AG04450 (cell line): ENCODE measurements at regions not wholly inside any gene's neighbourhood (a gene's known extent, or its start where the extent isn't known, plus 50 kb on each side); places are given as distances from the start of the nearest gene placed in this dataset.

Experiments used
- CTCF ChIA-PET: fragments of 300-600, 350-600 bp; formaldehyde crosslinking; extraction: SDS; loops from one replicate; lab custom pipeline; 2022; ENCODE audit warnings: antibody characterized with exemption, inconsistent platforms; lab: Charles Lee
- POLR2A ChIA-PET: fragments of 350-600 bp; formaldehyde crosslinking; extraction: SDS; loops from one replicate; lab custom pipeline; 2021; ENCODE audit warnings: antibody characterized with exemption, inconsistent platforms; lab: Yijun Ruan, JAX
- DNase-seq: peaks from one replicate; pipeline ENCODE4 v3.0.0-alpha.2; 2011; ENCODE audit warnings: low read depth, low spot score
- H3K27ac ChIP-seq: one replicate; pipeline ENCODE4 v1.5.1; 2012; ENCODE audit warnings: low read depth, low read length, control low read depth
- H3K27me3 ChIP-seq: one replicate; pipeline ENCODE4 v1.6.0; 2012; ENCODE audit warnings: low read length; ENCODE audit not compliant: control insufficient read depth, insufficient read depth
- H3K4me3 ChIP-seq: 2 replicates; pipeline ENCODE4 v1.5.1; 2011; ENCODE audit warnings: mild to moderate bottlenecking, low read depth, low read length, control low read depth
- H3K9me3 ChIP-seq: 2 replicates; pipeline ENCODE4 v1.5.1; 2012; ENCODE audit warnings: low read length; ENCODE audit not compliant: control insufficient read depth, insufficient read depth
- TF ChIP-seq, protein P1 (sequence below): IDR thresholded peaks from 2 replicates; pipeline ENCODE4 v1.5.1; 2011; ENCODE audit warnings: low read depth, low read length, control low read depth, inconsistent platforms

DNA sequence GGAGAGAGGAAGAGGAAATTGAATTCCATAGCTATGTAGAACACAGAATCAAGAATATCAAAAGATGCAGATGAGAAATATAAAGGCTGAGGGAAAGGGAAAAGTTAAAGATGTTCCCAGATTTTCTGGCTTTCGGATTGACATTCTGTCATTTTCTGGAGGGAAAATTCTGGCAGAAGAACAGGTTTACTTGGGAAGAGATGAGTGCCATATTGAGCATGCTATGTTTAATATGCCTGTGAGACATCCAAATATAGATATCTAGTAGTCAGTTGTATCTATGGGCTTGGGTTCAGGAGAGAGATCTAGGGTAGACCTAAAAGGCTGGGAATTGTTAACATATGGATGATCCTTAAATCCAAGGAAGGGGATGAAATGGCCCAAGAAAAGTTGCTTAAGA, 181.9 kb upstream of the ARG1 start:
- no peak for DNase-seq
- TF ChIP-seq, protein P1, sequence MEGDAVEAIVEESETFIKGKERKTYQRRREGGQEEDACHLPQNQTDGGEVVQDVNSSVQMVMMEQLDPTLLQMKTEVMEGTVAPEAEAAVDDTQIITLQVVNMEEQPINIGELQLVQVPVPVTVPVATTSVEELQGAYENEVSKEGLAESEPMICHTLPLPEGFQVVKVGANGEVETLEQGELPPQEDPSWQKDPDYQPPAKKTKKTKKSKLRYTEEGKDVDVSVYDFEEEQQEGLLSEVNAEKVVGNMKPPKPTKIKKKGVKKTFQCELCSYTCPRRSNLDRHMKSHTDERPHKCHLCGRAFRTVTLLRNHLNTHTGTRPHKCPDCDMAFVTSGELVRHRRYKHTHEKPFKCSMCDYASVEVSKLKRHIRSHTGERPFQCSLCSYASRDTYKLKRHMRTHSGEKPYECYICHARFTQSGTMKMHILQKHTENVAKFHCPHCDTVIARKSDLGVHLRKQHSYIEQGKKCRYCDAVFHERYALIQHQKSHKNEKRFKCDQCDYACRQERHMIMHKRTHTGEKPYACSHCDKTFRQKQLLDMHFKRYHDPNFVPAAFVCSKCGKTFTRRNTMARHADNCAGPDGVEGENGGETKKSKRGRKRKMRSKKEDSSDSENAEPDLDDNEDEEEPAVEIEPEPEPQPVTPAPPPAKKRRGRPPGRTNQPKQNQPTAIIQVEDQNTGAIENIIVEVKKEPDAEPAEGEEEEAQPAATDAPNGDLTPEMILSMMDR, result no peak
- Histone ChIP-seq H3K9me3 (no peaks in the 10 kb centered on the region), H3K27ac (no peak overlapping the region), H3K4me3 (no peak overlapping the region), H3K27me3 (peaks cover 6% of the 10 kb centered on the region)
- CTCF ChIA-PET, result no interaction called here
- POLR2A ChIA-PET, result no interaction called here

DNA sequence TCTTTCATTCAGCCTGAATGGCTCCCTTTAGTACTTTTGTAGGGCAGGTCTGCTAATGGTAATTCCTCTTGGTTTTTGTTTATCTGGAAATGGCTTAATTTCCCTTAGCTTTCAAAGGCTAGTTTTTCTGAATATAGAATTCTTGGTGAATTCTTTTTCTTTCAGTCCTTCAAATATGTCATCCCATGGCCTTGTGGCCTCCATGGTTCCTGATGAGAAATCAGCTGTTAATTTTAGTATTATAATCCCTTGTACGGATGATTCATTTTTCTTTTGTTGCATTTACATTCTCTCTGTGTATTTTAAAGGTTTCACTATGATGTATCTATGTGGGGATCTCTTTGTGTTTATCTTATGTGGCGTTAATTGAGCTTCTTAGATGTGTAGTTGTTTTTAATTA, 179.6 kb upstream of the ARG1 start:
- no peaks in the 10 kb centered on the region for H3K9me3 ChIP-seq
- POLR2A ChIA-PET, result no interaction called here
- peaks cover 4% of the 10 kb centered on the region for H3K27me3 ChIP-seq
- no peak overlapping the region for H3K27ac ChIP-seq
- TF ChIP-seq, protein P1, result no peak
- H3K4me3 ChIP-seq, result no peak overlapping the region
- DNase-seq, result no peak
- CTCF ChIA-PET, result no interaction called here

DNA sequence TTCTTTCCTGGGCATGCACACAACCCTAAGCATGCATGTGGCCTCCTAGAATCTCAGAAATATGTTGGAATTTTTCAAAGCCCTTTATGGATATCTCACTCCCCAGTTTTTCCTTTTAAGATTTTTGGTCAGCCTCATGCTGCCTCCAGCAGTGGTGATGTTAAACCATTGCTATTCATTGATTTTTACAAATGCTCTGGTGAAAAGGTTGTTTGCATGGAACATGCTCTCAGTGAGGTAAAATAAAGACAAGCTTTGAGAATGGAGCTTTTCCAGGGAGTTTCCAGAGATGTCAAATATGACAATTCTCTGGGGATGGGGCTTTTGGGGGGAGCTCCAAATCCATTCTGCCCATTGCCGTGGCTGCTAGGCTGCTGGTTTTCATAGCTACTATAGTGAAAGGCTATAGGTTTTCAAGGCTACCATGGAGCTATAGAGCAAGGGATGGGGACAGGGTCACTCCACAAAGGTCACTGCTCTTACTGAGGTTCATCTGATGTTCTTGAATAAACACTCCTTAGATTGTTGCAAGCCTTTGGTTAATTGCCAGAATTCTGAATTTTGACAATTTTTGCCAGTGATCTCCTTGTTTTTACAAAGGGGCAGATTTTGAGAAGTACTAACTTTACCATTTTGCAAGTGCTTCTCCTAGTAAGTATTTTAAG, 178.1 kb upstream of the ARG1 start:
- TF ChIP-seq, protein P1, result no peak
- ChIA-PET POLR2A (no interaction called here), CTCF (no interaction called here)
- no peak for DNase-seq
- Histone ChIP-seq H3K9me3 (no peaks in the 10 kb centered on the region), H3K4me3 (no peak overlapping the region), H3K27ac (no peak overlapping the region), H3K27me3 (peaks cover 4% of the 10 kb centered on the region)

DNA sequence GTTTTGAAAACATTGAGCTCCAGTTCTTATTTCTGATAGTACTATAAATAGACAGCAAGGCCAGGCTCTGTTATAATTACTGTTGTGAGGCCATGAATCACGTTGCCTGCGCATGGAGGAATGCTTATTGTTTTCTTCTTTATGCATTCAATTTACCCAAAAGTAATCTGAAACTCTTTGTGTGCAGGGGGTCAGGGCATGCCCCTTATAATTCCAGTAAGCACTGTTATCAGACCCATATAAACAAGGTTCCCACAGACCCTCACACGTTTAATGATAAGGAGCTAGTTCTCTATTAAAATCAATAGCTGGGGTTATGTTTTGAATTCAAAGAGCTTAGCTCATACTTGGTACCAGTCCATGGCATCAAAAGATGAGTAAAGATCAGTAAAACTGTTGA, 174.8 kb upstream of the ARG1 start:
- ChIA-PET POLR2A (no interaction called here), CTCF (interaction anchor here (0.6 to 1.2 kb wide), 3 partner anchors 10 to 215 kb away, joined by 3 read pairs; no protein-coding TSS in a partner anchor)
- TF ChIP-seq, protein P1, result no peak
- no peak overlapping the region for H3K27ac ChIP-seq
- no peak for DNase-seq
- peaks cover 4% of the 10 kb centered on the region for H3K27me3 ChIP-seq
- no peak overlapping the region for H3K4me3 ChIP-seq
- no peaks in the 10 kb centered on the region for H3K9me3 ChIP-seq

DNA sequence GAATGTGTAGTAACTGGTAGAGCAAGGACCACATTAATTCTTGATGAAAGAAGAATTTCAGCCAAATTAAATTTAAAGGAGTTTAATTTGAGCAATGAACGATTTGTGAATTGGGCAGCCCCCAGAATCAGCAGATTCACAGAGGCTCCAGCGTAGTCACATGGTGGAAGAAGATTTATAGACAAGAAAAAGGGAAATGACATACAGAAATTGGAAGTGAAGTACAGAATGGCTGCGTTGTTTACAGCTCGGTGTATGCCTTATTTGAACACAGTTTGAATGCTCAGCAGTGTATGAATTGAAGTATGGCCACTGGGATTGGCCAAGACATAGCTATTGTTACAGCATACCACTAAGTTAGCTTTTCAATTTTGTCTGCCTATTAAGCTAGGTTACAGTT, 173.6 kb upstream of the ARG1 start:
- POLR2A ChIA-PET, result no interaction called here
- Histone ChIP-seq H3K27ac (no peak overlapping the region), H3K9me3 (no peaks in the 10 kb centered on the region), H3K4me3 (no peak overlapping the region), H3K27me3 (peaks cover 4% of the 10 kb centered on the region)
- no peak for DNase-seq
- CTCF ChIA-PET, result interaction anchor here (1.7 kb wide), 1 partner anchor 217 kb away, joined by 5 read pairs; no protein-coding TSS in a partner anchor
- TF ChIP-seq, protein P1, result no peak
